Lower leg skin (tissue), 4 donors: ENCODE measurements at regions not wholly inside any gene's neighbourhood (a gene's known extent, or its start where the extent isn't known, plus 50 kb on each side); places are given as distances from the start of the nearest gene placed in this dataset.

ENCODE experiments used
- DNase-seq, 2 donors: peaks; one replicate each; pipeline ENCODE4 v3.0.0-alpha.2; 2019; ENCODE audit warnings: low spot score in 2 of 2
- H3K4me3 ChIP-seq: fragments of 200-600 bp; sonication (generic); 2 replicates; pipeline ENCODE4 v1.5.1; 2017; ENCODE audit warnings: mild to moderate bottlenecking, low read depth; ENCODE audit not compliant: poor library complexity, severe bottlenecking
- POLR2A ChIP-seq, 2 donors: fragments of 450-650 bp; IDR thresholded peaks; one replicate each; pipeline ENCODE4 v1.6.1; 2016 to 2017; ENCODE audit warnings: antibody characterized with exemption in 2 of 2, mild to moderate bottlenecking in 1 of 2, moderate library complexity in 1 of 2
- WGBS, 2 donors: methylation state at CpG; one replicate each; pipeline ENCODE4 v1.1.5; 2018; 5-methylcytosine and 5-hydroxymethylcytosine counted together
- intact Hi-C: fragments of 100-400 bp; cut with DNase I; formaldehyde crosslinking; loops from one replicate; pipeline ENCODE4 v1.15.0; 2023; ENCODE audit warnings: low total_unique reads
- TF ChIP-seq, protein P1 (sequence below), 3 donors: fragments of 450-650 bp; IDR thresholded peaks; one replicate each; pipeline ENCODE4 v1.5.1; 2016; ENCODE audit warnings: antibody characterized with exemption in 3 of 3, mild to moderate bottlenecking in 3 of 3, moderate library complexity in 2 of 3

GRCh38 chr2:22253171-22253570 lies 1129.4 kb downstream of the TDRD15 start:
- 76 to 78% methylated on average over 2 of the region's 2 CpGs for WGBS, 2 donors
- intact Hi-C loops: no loop called here
- H3K4me3 ChIP-seq: no peak overlapping the region
- DNase-seq: no peak
- TF ChIP-seq, protein P1, sequence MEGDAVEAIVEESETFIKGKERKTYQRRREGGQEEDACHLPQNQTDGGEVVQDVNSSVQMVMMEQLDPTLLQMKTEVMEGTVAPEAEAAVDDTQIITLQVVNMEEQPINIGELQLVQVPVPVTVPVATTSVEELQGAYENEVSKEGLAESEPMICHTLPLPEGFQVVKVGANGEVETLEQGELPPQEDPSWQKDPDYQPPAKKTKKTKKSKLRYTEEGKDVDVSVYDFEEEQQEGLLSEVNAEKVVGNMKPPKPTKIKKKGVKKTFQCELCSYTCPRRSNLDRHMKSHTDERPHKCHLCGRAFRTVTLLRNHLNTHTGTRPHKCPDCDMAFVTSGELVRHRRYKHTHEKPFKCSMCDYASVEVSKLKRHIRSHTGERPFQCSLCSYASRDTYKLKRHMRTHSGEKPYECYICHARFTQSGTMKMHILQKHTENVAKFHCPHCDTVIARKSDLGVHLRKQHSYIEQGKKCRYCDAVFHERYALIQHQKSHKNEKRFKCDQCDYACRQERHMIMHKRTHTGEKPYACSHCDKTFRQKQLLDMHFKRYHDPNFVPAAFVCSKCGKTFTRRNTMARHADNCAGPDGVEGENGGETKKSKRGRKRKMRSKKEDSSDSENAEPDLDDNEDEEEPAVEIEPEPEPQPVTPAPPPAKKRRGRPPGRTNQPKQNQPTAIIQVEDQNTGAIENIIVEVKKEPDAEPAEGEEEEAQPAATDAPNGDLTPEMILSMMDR (IDR thresholded peaks at IDR 0.05): no peak
- TF ChIP-seq POLR2A (IDR thresholded peaks at IDR 0.05): no peak

- no peak for TF ChIP-seq POLR2A (IDR thresholded peaks at IDR 0.05)
- TF ChIP-seq, protein P1 (IDR thresholded peaks at IDR 0.05): no peak
- intact Hi-C loops: no loop called here
Measured at GRCh38 chr2:22261165-22261564, 1123.8 kb upstream of the KLHL29 start.

DNA sequence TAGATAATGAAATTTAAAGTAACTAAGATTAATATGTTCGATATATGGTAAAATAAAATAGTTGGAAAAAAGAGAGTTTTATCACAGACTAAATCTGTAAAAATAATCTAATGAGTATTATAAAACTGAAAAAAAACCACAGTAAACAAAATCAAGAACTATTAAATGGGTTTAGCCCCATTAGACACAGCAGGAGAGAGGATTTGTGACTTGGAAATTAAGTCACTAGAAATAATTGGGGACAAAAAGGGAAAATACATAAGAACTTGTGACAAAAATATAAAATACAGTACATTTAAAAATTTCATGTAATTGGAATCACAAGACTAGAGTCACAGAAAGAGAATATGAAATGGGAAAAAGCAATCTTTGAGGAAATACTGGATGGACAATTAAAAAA lies 1114.6 kb upstream of the KLHL29 start:
- no peak for TF ChIP-seq POLR2A (IDR thresholded peaks at IDR 0.05)
- TF ChIP-seq, protein P1 (IDR thresholded peaks at IDR 0.05): no peak
- intact Hi-C loops: no loop called here
- WGBS, 2 donors: 98% methylated on average over 1 of the region's 1 CpG
- no peak for DNase-seq
- H3K4me3 ChIP-seq: no peak overlapping the region

More at GRCh38 chr2:22261165-22261564, 1123.8 kb upstream of the KLHL29 start:
- no peak overlapping the region for H3K4me3 ChIP-seq
- no peak for DNase-seq
- WGBS, 2 donors: 94 to 96% methylated on average over 7 of the region's 7 CpGs

DNA sequence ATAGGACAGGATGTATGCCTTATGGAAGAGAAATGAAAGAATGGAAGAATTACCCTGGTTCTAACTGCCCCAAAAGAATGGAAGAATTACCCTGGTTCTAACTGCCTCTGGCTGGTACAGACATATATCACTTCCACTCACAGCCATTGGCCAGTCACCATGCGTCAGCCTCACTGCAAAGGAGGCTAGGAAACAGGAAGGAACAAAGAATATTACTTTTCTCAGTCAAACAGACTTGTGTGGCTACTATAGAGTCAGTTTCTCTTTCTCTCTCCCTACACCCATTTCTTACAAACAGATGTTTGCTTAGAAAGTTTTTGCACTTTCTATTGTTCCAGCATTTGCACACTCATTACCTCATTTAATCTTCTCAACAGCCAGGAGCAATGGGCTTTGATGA lies 1111.1 kb upstream of the KLHL29 start:
- 74 to 76% methylated on average over 1 of the region's 1 CpG for WGBS, 2 donors
- TF ChIP-seq, protein P1 (IDR thresholded peaks at IDR 0.05): no peak
- no peak for TF ChIP-seq POLR2A (IDR thresholded peaks at IDR 0.05)
- no peak for DNase-seq
- intact Hi-C loops: no loop called here
- no peak overlapping the region for H3K4me3 ChIP-seq

GRCh38 chr2:22274661-22275060 lies 1110.3 kb upstream of the KLHL29 start:
- WGBS, 2 donors: 49 to 54% methylated on average over 3 of the region's 3 CpGs
- no peak for DNase-seq
- no peak for TF ChIP-seq POLR2A (IDR thresholded peaks at IDR 0.05)
- TF ChIP-seq, protein P1 (IDR thresholded peaks at IDR 0.05): no peak
- intact Hi-C loops: no loop called here
- no peak overlapping the region for H3K4me3 ChIP-seq

DNA sequence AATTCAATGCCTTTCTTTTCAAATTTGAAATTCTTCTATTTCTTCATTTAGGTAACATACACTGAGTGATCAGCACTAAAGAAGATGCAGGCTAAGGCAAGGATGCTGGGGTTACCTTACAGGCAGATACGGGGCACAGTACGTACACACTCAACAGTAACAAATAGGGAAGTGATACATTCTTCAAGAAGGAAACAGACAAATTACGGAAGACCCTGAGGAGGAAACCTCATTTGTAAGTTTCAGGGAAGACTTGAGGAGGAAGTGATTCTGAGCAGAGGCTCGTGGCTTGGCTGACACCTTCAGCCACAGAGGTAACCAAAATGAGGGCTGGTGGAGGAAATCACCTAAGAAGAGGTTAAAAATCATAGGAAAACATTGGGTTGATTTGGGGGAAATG lies 1108.3 kb upstream of the KLHL29 start:
- no peak for TF ChIP-seq POLR2A (IDR thresholded peaks at IDR 0.05)
- no peak overlapping the region for H3K4me3 ChIP-seq
- WGBS, 2 donors: 76 to 78% methylated on average over 4 of the region's 4 CpGs
- intact Hi-C loops: no loop called here
- DNase-seq: no peak
